GM12875 (cell line): ENCODE measurements at regions not wholly inside any gene's neighbourhood (a gene's known extent, or its start where the extent isn't known, plus 50 kb on each side); places are given as distances from the start of the nearest gene placed in this dataset.

Experiments used
- H3K4me3 ChIP-seq: one replicate; pipeline ENCODE4 v1.5.1; 2011; ENCODE audit warnings: low read depth, low read length, control low read depth
- CTCF ChIP-seq: IDR thresholded peaks from 2 replicates; pipeline ENCODE4 v1.5.1; 2011; ENCODE audit warnings: low read depth, mild to moderate bottlenecking, control low read depth, inconsistent platforms, low read length, moderate library complexity, borderline replicate concordance; ENCODE audit not compliant: insufficient read depth

GRCh38 chr19:30870876-30871275 is 478.4 kb downstream of the TSHZ3 start:
- H3K4me3 ChIP-seq: no peak overlapping the region
- no peak for TF ChIP-seq CTCF

- H3K4me3 ChIP-seq: no peak overlapping the region
- no peak for TF ChIP-seq CTCF
Measured at GRCh38 chr19:30865511-30865910, 483.7 kb downstream of the TSHZ3 start.

GRCh38 chr19:30864391-30865215 is 484.6 kb downstream of the TSHZ3 start:
- no peak for TF ChIP-seq CTCF
- no peak overlapping the region for H3K4me3 ChIP-seq

- no peak for TF ChIP-seq CTCF
- H3K4me3 ChIP-seq: no peak overlapping the region
Measured at GRCh38 chr19:30862876-30863275, 486.4 kb downstream of the TSHZ3 start.

- TF ChIP-seq CTCF: no peak
- H3K4me3 ChIP-seq: no peak overlapping the region
Measured at GRCh38 chr19:30861919-30862318, 487.3 kb downstream of the TSHZ3 start.

- no peak overlapping the region for H3K4me3 ChIP-seq
- TF ChIP-seq CTCF: no peak
Measured at GRCh38 chr19:30857966-30858490, 485.8 kb downstream of the ZNF536 start.

GRCh38 chr19:30857388-30857787 is 485.2 kb downstream of the ZNF536 start:
- no peak overlapping the region for H3K4me3 ChIP-seq
- TF ChIP-seq CTCF: no peak
